ENCODE measurements at regions not wholly inside any gene's neighbourhood (a gene's known extent, or its start where the extent isn't known, plus 50 kb on each side); places are given as distances from the start of the nearest gene placed in this dataset.

DNA sequence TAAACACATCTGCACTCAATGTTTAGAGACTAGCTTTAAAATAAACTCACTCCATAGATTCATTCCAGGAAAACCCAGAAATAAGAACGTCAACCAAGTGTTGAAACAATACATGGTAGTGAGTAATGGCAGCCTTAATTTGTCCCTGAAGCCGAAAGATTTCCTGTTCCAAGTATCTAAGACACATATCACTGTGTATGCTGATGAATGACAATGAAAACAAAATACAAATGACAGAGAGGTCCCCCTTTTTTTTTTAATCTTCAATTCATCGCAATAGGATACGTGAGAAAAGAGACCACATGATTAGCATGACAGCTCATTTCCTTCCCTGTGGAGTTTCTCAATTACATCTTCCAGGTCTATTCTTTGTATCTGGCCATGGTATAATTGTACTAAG, 160.5 kb upstream of the STK17B start (continued):
- TF ChIP-seq, protein P1, sequence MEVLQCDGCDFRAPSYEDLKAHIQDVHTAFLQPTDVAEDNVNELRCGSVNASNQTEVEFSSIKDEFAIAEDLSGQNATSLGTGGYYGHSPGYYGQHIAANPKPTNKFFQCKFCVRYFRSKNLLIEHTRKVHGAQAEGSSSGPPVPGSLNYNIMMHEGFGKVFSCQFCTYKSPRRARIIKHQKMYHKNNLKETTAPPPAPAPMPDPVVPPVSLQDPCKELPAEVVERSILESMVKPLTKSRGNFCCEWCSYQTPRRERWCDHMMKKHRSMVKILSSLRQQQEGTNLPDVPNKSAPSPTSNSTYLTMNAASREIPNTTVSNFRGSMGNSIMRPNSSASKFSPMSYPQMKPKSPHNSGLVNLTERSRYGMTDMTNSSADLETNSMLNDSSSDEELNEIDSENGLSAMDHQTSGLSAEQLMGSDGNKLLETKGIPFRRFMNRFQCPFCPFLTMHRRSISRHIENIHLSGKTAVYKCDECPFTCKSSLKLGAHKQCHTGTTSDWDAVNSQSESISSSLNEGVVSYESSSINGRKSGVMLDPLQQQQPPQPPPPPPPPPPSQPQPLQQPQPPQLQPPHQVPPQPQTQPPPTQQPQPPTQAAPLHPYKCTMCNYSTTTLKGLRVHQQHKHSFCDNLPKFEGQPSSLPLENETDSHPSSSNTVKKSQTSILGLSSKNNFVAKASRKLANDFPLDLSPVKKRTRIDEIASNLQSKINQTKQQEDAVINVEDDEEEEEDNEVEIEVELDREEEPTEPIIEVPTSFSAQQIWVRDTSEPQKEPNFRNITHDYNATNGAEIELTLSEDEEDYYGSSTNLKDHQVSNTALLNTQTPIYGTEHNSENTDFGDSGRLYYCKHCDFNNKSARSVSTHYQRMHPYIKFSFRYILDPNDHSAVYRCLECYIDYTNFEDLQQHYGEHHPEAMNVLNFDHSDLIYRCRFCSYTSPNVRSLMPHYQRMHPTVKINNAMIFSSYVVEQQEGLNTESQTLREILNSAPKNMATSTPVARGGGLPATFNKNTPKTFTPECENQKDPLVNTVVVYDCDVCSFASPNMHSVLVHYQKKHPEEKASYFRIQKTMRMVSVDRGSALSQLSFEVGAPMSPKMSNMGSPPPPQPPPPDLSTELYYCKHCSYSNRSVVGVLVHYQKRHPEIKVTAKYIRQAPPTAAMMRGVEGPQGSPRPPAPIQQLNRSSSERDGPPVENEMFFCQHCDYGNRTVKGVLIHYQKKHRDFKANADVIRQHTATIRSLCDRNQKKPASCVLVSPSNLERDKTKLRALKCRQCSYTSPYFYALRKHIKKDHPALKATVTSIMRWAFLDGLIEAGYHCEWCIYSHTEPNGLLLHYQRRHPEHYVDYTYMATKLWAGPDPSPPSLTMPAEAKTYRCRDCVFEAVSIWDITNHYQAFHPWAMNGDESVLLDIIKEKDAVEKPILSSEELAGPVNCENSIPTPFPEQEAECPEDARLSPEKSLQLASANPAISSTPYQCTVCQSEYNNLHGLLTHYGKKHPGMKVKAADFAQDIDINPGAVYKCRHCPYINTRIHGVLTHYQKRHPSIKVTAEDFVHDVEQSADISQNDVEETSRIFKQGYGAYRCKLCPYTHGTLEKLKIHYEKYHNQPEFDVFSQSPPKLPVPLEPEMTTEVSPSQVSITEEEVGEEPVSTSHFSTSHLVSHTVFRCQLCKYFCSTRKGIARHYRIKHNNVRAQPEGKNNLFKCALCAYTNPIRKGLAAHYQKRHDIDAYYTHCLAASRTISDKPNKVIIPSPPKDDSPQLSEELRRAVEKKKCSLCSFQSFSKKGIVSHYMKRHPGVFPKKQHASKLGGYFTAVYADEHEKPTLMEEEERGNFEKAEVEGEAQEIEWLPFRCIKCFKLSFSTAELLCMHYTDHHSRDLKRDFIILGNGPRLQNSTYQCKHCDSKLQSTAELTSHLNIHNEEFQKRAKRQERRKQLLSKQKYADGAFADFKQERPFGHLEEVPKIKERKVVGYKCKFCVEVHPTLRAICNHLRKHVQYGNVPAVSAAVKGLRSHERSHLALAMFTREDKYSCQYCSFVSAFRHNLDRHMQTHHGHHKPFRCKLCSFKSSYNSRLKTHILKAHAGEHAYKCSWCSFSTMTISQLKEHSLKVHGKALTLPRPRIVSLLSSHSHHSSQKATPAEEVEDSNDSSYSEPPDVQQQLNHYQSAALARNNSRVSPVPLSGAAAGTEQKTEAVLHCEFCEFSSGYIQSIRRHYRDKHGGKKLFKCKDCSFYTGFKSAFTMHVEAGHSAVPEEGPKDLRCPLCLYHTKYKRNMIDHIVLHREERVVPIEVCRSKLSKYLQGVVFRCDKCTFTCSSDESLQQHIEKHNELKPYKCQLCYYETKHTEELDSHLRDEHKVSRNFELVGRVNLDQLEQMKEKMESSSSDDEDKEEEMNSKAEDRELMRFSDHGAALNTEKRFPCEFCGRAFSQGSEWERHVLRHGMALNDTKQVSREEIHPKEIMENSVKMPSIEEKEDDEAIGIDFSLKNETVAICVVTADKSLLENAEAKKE (CRISPR knock-in tag; IDR thresholded peaks at IDR 0.05): no peak
- TF ChIP-seq ZNF331 (CRISPR knock-in tag; IDR thresholded peaks at IDR 0.05; ENCODE audit: low read depth): no peak
- TF ChIP-seq, protein P2, sequence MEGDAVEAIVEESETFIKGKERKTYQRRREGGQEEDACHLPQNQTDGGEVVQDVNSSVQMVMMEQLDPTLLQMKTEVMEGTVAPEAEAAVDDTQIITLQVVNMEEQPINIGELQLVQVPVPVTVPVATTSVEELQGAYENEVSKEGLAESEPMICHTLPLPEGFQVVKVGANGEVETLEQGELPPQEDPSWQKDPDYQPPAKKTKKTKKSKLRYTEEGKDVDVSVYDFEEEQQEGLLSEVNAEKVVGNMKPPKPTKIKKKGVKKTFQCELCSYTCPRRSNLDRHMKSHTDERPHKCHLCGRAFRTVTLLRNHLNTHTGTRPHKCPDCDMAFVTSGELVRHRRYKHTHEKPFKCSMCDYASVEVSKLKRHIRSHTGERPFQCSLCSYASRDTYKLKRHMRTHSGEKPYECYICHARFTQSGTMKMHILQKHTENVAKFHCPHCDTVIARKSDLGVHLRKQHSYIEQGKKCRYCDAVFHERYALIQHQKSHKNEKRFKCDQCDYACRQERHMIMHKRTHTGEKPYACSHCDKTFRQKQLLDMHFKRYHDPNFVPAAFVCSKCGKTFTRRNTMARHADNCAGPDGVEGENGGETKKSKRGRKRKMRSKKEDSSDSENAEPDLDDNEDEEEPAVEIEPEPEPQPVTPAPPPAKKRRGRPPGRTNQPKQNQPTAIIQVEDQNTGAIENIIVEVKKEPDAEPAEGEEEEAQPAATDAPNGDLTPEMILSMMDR (conservative IDR thresholded peaks at IDR 0.05; ENCODE audit: low read depth in 2 of 2): no peak
- TF ChIP-seq, protein P3, sequence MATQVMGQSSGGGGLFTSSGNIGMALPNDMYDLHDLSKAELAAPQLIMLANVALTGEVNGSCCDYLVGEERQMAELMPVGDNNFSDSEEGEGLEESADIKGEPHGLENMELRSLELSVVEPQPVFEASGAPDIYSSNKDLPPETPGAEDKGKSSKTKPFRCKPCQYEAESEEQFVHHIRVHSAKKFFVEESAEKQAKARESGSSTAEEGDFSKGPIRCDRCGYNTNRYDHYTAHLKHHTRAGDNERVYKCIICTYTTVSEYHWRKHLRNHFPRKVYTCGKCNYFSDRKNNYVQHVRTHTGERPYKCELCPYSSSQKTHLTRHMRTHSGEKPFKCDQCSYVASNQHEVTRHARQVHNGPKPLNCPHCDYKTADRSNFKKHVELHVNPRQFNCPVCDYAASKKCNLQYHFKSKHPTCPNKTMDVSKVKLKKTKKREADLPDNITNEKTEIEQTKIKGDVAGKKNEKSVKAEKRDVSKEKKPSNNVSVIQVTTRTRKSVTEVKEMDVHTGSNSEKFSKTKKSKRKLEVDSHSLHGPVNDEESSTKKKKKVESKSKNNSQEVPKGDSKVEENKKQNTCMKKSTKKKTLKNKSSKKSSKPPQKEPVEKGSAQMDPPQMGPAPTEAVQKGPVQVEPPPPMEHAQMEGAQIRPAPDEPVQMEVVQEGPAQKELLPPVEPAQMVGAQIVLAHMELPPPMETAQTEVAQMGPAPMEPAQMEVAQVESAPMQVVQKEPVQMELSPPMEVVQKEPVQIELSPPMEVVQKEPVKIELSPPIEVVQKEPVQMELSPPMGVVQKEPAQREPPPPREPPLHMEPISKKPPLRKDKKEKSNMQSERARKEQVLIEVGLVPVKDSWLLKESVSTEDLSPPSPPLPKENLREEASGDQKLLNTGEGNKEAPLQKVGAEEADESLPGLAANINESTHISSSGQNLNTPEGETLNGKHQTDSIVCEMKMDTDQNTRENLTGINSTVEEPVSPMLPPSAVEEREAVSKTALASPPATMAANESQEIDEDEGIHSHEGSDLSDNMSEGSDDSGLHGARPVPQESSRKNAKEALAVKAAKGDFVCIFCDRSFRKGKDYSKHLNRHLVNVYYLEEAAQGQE (IDR thresholded peaks at IDR 0.05; ENCODE audit: unreplicated experiment): no peak
- TF ChIP-seq JUNB (IDR thresholded peaks at IDR 0.05; ENCODE audit: unreplicated experiment): no peak
- TF ChIP-seq EZH2 (IDR thresholded peaks at IDR 0.05; ENCODE audit: low read depth, unreplicated experiment): no peak

All from GM23338 (cell line).